ENCODE measurements at regions not wholly inside any gene's neighbourhood (a gene's known extent, or its start where the extent isn't known, plus 50 kb on each side); places are given as distances from the start of the nearest gene placed in this dataset.

DNA sequence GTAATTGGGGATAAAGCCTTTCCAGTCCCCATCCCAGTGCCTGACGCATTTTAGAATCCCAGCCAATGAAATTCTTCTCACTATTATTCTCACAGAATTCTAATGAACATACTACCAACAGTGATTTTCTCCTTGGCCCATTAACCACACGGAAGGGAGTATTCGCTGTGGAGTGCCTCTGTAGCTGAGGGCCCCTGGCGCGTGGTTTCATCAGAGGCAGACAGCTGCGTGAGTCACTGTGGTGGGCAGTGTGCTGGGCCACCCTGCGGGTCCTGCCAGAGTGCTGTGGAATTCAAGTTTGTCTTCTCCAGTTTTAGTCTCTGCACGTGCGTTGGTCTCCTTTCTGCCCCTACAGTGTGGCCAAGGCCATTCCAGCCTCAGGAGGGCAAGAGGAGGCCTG, 335.4 kb upstream of the FAT1 start:
- TF ChIP-seq, protein P1, sequence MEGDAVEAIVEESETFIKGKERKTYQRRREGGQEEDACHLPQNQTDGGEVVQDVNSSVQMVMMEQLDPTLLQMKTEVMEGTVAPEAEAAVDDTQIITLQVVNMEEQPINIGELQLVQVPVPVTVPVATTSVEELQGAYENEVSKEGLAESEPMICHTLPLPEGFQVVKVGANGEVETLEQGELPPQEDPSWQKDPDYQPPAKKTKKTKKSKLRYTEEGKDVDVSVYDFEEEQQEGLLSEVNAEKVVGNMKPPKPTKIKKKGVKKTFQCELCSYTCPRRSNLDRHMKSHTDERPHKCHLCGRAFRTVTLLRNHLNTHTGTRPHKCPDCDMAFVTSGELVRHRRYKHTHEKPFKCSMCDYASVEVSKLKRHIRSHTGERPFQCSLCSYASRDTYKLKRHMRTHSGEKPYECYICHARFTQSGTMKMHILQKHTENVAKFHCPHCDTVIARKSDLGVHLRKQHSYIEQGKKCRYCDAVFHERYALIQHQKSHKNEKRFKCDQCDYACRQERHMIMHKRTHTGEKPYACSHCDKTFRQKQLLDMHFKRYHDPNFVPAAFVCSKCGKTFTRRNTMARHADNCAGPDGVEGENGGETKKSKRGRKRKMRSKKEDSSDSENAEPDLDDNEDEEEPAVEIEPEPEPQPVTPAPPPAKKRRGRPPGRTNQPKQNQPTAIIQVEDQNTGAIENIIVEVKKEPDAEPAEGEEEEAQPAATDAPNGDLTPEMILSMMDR (IDR thresholded peaks at IDR 0.05), result no peak
- no peak for TF ChIP-seq EZH2 (IDR thresholded peaks at IDR 0.05)

Measured in neural progenitor cell (in vitro differentiated cells).